GM23338 (cell line): ENCODE measurements at regions not wholly inside any gene's neighbourhood (a gene's known extent, or its start where the extent isn't known, plus 50 kb on each side); places are given as distances from the start of the nearest gene placed in this dataset.

Experiments
- ATAC-seq: fragments of 200-7000 bp; cut with Tn5 transposase; 3 replicates; pipeline ENCODE4 v1.9.1; 2020
- DNase-seq: peaks from one replicate; pipeline ENCODE4 v3.0.0-alpha.2; 2015; ENCODE audit warnings: low spot score
- H2AFZ ChIP-seq: fragments of 200-600 bp; sonication (generic); 2 replicates; pipeline ENCODE4 v1.8.0; 2016; ENCODE audit warnings: antibody characterized with exemption, mild to moderate bottlenecking, moderate library complexity
- H3F3A ChIP-seq: fragments of 200-600 bp; sonication (generic); replicated peaks from 2 replicates; pipeline ENCODE4 v1.8.0; 2017; ENCODE audit warnings: antibody characterized with exemption, mixed run types, low read depth
- H3K27ac ChIP-seq: fragments of 200-600 bp; sonication (generic); 2 replicates; pipeline ENCODE4 v1.6.1; 2016; ENCODE audit warnings: low read depth
- H3K27me3 ChIP-seq: fragments of 200-600 bp; sonication (generic); 2 replicates; pipeline ENCODE4 v1.8.0; 2016; ENCODE audit warnings: mild to moderate bottlenecking, mixed run types, moderate library complexity; ENCODE audit not compliant: insufficient read depth
- H3K36me3 ChIP-seq: fragments of 200-600 bp; sonication (generic); 2 replicates; pipeline ENCODE4 v1.8.0; 2016; ENCODE audit warnings: mild to moderate bottlenecking; ENCODE audit not compliant: insufficient read depth
- H3K4me1 ChIP-seq: fragments of 200-600 bp; sonication (generic); 2 replicates; pipeline ENCODE4 v1.8.0; 2016; ENCODE audit warnings: mild to moderate bottlenecking, moderate library complexity; ENCODE audit not compliant: insufficient read depth
- H3K4me2 ChIP-seq: fragments of 200-600 bp; sonication (generic); 2 replicates; pipeline ENCODE4 v1.7.1; 2017; ENCODE audit warnings: mixed run types
- H3K4me3 ChIP-seq: fragments of 200-600 bp; sonication (generic); 2 replicates; pipeline ENCODE4 v1.6.1; 2016; ENCODE audit warnings: mixed run types
- H3K79me2 ChIP-seq: fragments of 200-600 bp; sonication (generic); replicated peaks from 2 replicates; pipeline ENCODE4 v1.8.0; 2017; ENCODE audit warnings: mild to moderate bottlenecking; ENCODE audit not compliant: insufficient read depth
- H3K9me2 ChIP-seq: fragments of 200-600 bp; sonication (generic); 2 replicates; pipeline ENCODE4 v1.8.0; 2017; ENCODE audit not compliant: insufficient read depth
- H4K20me1 ChIP-seq: fragments of 200-600 bp; sonication (generic); replicated peaks from 2 replicates; pipeline ENCODE4 v1.8.0; 2017; ENCODE audit warnings: mild to moderate bottlenecking; ENCODE audit not compliant: insufficient read depth
- H3K27ac Mint-ChIP-seq: 2 replicates; pipeline ENCODE4 v1.8.0; 2020; ENCODE audit warnings: inconsistent platforms, mild to moderate bottlenecking, moderate library complexity, mixed read lengths
- H3K27me3 Mint-ChIP-seq: 3 replicates; pipeline ENCODE4 v1.8.0; 2022; ENCODE audit warnings: low read depth, mild to moderate bottlenecking, moderate library complexity, mixed read lengths, inconsistent platforms; ENCODE audit not compliant: insufficient read depth, poor library complexity
- H3K36me3 Mint-ChIP-seq: 3 replicates; pipeline ENCODE4 v1.8.0; 2021; ENCODE audit warnings: low read depth, mild to moderate bottlenecking, inconsistent platforms, moderate library complexity, mixed read lengths
- H3K4me1 Mint-ChIP-seq: 3 replicates; pipeline ENCODE4 v1.8.0; 2020; ENCODE audit warnings: mild to moderate bottlenecking, inconsistent platforms, mixed read lengths
- H3K4me3 Mint-ChIP-seq: 3 replicates; pipeline ENCODE4 v1.8.0; 2021; ENCODE audit warnings: moderate library complexity, mild to moderate bottlenecking, inconsistent platforms, mixed read lengths
- H3K9me3 Mint-ChIP-seq: 3 replicates; pipeline ENCODE4 v1.8.0; 2020; ENCODE audit warnings: moderate library complexity, mild to moderate bottlenecking, inconsistent platforms, mixed read lengths
- CREB1 ChIP-seq: fragments of 250-450 bp; sonication (Bioruptor Pico); IDR thresholded peaks from 2 replicates; pipeline ENCODE4 v1.5.0; 2020; ENCODE audit warnings: low read depth, mild to moderate bottlenecking, moderate library complexity
- EZH2 ChIP-seq: fragments of 200-600 bp; sonication (generic); IDR thresholded peaks from one replicate; pipeline ENCODE4 v1.8.0; 2017; ENCODE audit warnings: antibody characterized with exemption, mild to moderate bottlenecking, low read depth; ENCODE audit not compliant: unreplicated experiment
- EZH2phosphoT487 ChIP-seq: fragments of 200-600 bp; sonication (generic); IDR thresholded peaks from one replicate; pipeline ENCODE4 v1.8.1; 2018; ENCODE audit warnings: antibody characterized with exemption; ENCODE audit not compliant: unreplicated experiment
- JUNB ChIP-seq: IDR thresholded peaks from one replicate; pipeline ENCODE4 v1.6.1; 2016; ENCODE audit warnings: antibody characterized with exemption; ENCODE audit not compliant: unreplicated experiment
- NANOG ChIP-seq: IDR thresholded peaks from 2 replicates; pipeline ENCODE4 v1.6.1; 2016; ENCODE audit warnings: antibody characterized with exemption, borderline replicate concordance
- POLR2AphosphoS5 ChIP-seq: IDR thresholded peaks from 2 replicates; pipeline ENCODE4 v1.6.1; 2016; ENCODE audit warnings: antibody characterized with exemption, low read depth
- STAT1 ChIP-seq: IDR thresholded peaks from one replicate; pipeline ENCODE4 v1.6.1; 2016; ENCODE audit warnings: antibody characterized with exemption; ENCODE audit not compliant: unreplicated experiment
- ZNF114 ChIP-seq: fragments of 250-450 bp; sonication (Bioruptor Pico); IDR thresholded peaks from 2 replicates; pipeline ENCODE4 v1.5.0; 2020; ENCODE audit warnings: mild to moderate bottlenecking, moderate library complexity
- ZNF331 ChIP-seq: fragments of 250-450 bp; sonication (Bioruptor Pico); IDR thresholded peaks from 2 replicates; pipeline ENCODE4 v1.5.0; 2020; ENCODE audit warnings: low read depth, mild to moderate bottlenecking, moderate library complexity
- TF ChIP-seq, protein P1 (sequence below): IDR thresholded peaks from one replicate; pipeline ENCODE4 v1.6.1; 2018; ENCODE audit warnings: antibody characterized with exemption; ENCODE audit not compliant: unreplicated experiment
- TF ChIP-seq, protein P2 (sequence below): fragments of 250-450 bp; sonication (Bioruptor Pico); IDR thresholded peaks from 2 replicates; pipeline ENCODE4 v1.5.0; 2020; ENCODE audit warnings: mild to moderate bottlenecking, moderate library complexity
- TF ChIP-seq, protein P3 (sequence below), 2 experiments: fragments of 200-600 bp in 1 of 2; sonication (generic) in 1 of 2; conservative IDR thresholded peaks; 2 replicates each; pipeline versions ENCODE4 v1.5.1 to v1.6.1; 2016 to 2017; ENCODE audit warnings: antibody characterized with exemption in 2 of 2, low read depth in 2 of 2, mild to moderate bottlenecking in 2 of 2, moderate library complexity in 1 of 2

DNA sequence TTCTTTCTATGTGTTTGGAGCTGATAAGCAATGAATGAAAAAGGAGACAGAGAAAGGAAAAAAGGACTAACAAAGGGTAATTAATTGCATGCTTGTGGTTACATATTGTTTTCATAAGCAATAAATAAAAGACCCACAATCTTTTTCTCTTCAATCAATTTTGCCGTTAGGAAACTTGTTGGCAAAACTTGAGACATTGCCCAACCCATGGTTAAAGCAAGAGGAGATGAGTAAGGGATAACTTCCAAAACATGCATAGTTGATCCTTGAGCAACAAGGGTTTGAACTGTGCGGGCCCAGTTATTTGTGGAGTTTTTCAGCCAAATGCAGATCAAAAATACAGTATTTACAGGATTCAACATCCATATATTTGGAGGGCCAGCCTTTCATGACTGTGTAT, 572.4 kb downstream of the AMY1C start:
- H3K9me3 Mint-ChIP-seq: no peaks in the 10 kb centered on the region

DNA sequence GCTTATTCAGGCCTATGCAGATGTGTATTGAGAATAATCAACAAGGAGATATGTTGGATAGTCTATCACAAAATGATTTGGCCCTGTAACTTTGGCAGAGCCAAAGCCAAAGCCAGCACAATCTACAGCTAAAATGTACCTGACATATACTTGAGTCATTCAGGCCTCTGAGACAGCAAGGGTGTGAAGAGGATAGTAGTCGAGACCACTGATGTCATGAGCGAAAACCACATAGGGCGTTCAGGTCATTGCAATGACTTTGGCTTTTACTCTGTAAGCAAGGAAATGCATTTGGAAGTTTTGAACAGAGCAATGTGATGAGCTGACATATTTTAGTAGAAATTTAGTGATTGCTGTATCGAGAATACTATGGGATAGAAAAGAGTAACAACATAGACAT, 579.6 kb downstream of the AMY1C start:
- H3K9me2 ChIP-seq: no peaks in the 10 kb centered on the region
- H3K27me3 ChIP-seq: no peaks in the 10 kb centered on the region
- no peak overlapping the region for H3K27ac Mint-ChIP-seq
- H3K4me1 Mint-ChIP-seq: no peaks in the 10 kb centered on the region
- H3K36me3 Mint-ChIP-seq: no peaks in the 10 kb centered on the region
- H3K9me3 Mint-ChIP-seq: no peaks in the 10 kb centered on the region; the same call in 2 of the 3 replicates
- no peaks in the 10 kb centered on the region for H3K27me3 Mint-ChIP-seq
- no peak for DNase-seq
- no peaks in the 10 kb centered on the region for H3K4me1 ChIP-seq
- no peak for ATAC-seq
- H4K20me1 ChIP-seq: no peaks in the 10 kb centered on the region
- H2AFZ ChIP-seq: no peak overlapping the region
- H3K36me3 ChIP-seq: no peaks in the 10 kb centered on the region
- no peaks in the 10 kb centered on the region for H3K79me2 ChIP-seq
- no peak overlapping the region for H3K27ac ChIP-seq
- no peak overlapping the region for H3K4me3 Mint-ChIP-seq
- no peak overlapping the region for H3K4me2 ChIP-seq
- H3K4me3 ChIP-seq: no peak overlapping the region
- H3F3A ChIP-seq: no peaks in the 10 kb centered on the region
- TF ChIP-seq JUNB: no peak
- no peak for TF ChIP-seq NANOG
- TF ChIP-seq, protein P1, sequence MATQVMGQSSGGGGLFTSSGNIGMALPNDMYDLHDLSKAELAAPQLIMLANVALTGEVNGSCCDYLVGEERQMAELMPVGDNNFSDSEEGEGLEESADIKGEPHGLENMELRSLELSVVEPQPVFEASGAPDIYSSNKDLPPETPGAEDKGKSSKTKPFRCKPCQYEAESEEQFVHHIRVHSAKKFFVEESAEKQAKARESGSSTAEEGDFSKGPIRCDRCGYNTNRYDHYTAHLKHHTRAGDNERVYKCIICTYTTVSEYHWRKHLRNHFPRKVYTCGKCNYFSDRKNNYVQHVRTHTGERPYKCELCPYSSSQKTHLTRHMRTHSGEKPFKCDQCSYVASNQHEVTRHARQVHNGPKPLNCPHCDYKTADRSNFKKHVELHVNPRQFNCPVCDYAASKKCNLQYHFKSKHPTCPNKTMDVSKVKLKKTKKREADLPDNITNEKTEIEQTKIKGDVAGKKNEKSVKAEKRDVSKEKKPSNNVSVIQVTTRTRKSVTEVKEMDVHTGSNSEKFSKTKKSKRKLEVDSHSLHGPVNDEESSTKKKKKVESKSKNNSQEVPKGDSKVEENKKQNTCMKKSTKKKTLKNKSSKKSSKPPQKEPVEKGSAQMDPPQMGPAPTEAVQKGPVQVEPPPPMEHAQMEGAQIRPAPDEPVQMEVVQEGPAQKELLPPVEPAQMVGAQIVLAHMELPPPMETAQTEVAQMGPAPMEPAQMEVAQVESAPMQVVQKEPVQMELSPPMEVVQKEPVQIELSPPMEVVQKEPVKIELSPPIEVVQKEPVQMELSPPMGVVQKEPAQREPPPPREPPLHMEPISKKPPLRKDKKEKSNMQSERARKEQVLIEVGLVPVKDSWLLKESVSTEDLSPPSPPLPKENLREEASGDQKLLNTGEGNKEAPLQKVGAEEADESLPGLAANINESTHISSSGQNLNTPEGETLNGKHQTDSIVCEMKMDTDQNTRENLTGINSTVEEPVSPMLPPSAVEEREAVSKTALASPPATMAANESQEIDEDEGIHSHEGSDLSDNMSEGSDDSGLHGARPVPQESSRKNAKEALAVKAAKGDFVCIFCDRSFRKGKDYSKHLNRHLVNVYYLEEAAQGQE: no peak
- TF ChIP-seq, protein P2, sequence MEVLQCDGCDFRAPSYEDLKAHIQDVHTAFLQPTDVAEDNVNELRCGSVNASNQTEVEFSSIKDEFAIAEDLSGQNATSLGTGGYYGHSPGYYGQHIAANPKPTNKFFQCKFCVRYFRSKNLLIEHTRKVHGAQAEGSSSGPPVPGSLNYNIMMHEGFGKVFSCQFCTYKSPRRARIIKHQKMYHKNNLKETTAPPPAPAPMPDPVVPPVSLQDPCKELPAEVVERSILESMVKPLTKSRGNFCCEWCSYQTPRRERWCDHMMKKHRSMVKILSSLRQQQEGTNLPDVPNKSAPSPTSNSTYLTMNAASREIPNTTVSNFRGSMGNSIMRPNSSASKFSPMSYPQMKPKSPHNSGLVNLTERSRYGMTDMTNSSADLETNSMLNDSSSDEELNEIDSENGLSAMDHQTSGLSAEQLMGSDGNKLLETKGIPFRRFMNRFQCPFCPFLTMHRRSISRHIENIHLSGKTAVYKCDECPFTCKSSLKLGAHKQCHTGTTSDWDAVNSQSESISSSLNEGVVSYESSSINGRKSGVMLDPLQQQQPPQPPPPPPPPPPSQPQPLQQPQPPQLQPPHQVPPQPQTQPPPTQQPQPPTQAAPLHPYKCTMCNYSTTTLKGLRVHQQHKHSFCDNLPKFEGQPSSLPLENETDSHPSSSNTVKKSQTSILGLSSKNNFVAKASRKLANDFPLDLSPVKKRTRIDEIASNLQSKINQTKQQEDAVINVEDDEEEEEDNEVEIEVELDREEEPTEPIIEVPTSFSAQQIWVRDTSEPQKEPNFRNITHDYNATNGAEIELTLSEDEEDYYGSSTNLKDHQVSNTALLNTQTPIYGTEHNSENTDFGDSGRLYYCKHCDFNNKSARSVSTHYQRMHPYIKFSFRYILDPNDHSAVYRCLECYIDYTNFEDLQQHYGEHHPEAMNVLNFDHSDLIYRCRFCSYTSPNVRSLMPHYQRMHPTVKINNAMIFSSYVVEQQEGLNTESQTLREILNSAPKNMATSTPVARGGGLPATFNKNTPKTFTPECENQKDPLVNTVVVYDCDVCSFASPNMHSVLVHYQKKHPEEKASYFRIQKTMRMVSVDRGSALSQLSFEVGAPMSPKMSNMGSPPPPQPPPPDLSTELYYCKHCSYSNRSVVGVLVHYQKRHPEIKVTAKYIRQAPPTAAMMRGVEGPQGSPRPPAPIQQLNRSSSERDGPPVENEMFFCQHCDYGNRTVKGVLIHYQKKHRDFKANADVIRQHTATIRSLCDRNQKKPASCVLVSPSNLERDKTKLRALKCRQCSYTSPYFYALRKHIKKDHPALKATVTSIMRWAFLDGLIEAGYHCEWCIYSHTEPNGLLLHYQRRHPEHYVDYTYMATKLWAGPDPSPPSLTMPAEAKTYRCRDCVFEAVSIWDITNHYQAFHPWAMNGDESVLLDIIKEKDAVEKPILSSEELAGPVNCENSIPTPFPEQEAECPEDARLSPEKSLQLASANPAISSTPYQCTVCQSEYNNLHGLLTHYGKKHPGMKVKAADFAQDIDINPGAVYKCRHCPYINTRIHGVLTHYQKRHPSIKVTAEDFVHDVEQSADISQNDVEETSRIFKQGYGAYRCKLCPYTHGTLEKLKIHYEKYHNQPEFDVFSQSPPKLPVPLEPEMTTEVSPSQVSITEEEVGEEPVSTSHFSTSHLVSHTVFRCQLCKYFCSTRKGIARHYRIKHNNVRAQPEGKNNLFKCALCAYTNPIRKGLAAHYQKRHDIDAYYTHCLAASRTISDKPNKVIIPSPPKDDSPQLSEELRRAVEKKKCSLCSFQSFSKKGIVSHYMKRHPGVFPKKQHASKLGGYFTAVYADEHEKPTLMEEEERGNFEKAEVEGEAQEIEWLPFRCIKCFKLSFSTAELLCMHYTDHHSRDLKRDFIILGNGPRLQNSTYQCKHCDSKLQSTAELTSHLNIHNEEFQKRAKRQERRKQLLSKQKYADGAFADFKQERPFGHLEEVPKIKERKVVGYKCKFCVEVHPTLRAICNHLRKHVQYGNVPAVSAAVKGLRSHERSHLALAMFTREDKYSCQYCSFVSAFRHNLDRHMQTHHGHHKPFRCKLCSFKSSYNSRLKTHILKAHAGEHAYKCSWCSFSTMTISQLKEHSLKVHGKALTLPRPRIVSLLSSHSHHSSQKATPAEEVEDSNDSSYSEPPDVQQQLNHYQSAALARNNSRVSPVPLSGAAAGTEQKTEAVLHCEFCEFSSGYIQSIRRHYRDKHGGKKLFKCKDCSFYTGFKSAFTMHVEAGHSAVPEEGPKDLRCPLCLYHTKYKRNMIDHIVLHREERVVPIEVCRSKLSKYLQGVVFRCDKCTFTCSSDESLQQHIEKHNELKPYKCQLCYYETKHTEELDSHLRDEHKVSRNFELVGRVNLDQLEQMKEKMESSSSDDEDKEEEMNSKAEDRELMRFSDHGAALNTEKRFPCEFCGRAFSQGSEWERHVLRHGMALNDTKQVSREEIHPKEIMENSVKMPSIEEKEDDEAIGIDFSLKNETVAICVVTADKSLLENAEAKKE (CRISPR knock-in tag): no peak
- no peak for TF ChIP-seq ZNF114
- TF ChIP-seq, protein P3, sequence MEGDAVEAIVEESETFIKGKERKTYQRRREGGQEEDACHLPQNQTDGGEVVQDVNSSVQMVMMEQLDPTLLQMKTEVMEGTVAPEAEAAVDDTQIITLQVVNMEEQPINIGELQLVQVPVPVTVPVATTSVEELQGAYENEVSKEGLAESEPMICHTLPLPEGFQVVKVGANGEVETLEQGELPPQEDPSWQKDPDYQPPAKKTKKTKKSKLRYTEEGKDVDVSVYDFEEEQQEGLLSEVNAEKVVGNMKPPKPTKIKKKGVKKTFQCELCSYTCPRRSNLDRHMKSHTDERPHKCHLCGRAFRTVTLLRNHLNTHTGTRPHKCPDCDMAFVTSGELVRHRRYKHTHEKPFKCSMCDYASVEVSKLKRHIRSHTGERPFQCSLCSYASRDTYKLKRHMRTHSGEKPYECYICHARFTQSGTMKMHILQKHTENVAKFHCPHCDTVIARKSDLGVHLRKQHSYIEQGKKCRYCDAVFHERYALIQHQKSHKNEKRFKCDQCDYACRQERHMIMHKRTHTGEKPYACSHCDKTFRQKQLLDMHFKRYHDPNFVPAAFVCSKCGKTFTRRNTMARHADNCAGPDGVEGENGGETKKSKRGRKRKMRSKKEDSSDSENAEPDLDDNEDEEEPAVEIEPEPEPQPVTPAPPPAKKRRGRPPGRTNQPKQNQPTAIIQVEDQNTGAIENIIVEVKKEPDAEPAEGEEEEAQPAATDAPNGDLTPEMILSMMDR (conservative IDR thresholded peaks at IDR 0.05; ENCODE audit: low read depth in 2 of 2): no peak
- no peak for TF ChIP-seq ZNF331 (CRISPR knock-in tag)
- TF ChIP-seq EZH2: no peak
- no peak for TF ChIP-seq EZH2phosphoT487
- TF ChIP-seq STAT1: no peak
- no peak for TF ChIP-seq POLR2AphosphoS5

More for the DNA sequence above, 572.4 kb downstream of the AMY1C start:
- H4K20me1 ChIP-seq: no peaks in the 10 kb centered on the region
- H3K4me2 ChIP-seq: no peak overlapping the region
- H3K27me3 ChIP-seq: no peaks in the 10 kb centered on the region
- Mint-ChIP-seq H3K36me3 (no peaks in the 10 kb centered on the region), H3K27me3 (no peaks in the 10 kb centered on the region), H3K4me1 (peaks cover 4% of the 10 kb centered on the region; the same call in 1 of the 3 replicates), H3K27ac (no peak overlapping the region), H3K4me3 (no peak overlapping the region)
- H3K4me3 ChIP-seq: no peak overlapping the region
- H2AFZ ChIP-seq: no peak overlapping the region
- no peaks in the 10 kb centered on the region for H3K4me1 ChIP-seq
- no peak for TF ChIP-seq EZH2
- TF ChIP-seq ZNF331 (CRISPR knock-in tag): no peak
- no peak for TF ChIP-seq CREB1 (CRISPR knock-in tag)
- no peak for DNase-seq
- no peaks in the 10 kb centered on the region for H3K9me2 ChIP-seq
- no peaks in the 10 kb centered on the region for H3K36me3 ChIP-seq
- no peaks in the 10 kb centered on the region for H3F3A ChIP-seq
- H3K79me2 ChIP-seq: no peaks in the 10 kb centered on the region
- no peak for ATAC-seq
- no peak overlapping the region for H3K27ac ChIP-seq
